HepG2 (cell line): ENCODE measurements at regions not wholly inside any gene's neighbourhood (a gene's known extent, or its start where the extent isn't known, plus 50 kb on each side); places are given as distances from the start of the nearest gene placed in this dataset.

Source experiments
- ATAC-seq: fragments of 200-7000 bp; cut with Tn5 transposase; 3 replicates; pipeline ENCODE4 v1.9.1; 2020; ENCODE audit warnings: mild to moderate bottlenecking, moderate library complexity
- BruUV-seq: library from RNA; stranded (reverse); fragments of 400-500 nt; replicated peaks from 2 replicates; lab custom pipeline; 2021; lab: Mats Ljungman, UMichigan
- CTCF ChIA-PET: fragments of 300-600 bp; formaldehyde crosslinking; extraction: SDS; loops from one replicate; lab custom pipeline; 2021; ENCODE audit warnings: low total read pairs, inconsistent platforms, low intra/inter-chr PET ratio; lab: Yijun Ruan, JAX
- POLR2A ChIA-PET: fragments of 350-600 bp; sonication (Branson Sonifier 250); formaldehyde crosslinking; loops from one replicate; lab custom pipeline; 2020; ENCODE audit warnings: antibody characterized with exemption, inconsistent platforms; lab: Yijun Ruan, JAX
- DNase-seq: peaks from one replicate; pipeline ENCODE4 v3.0.0-alpha.2; 2015; ENCODE audit warnings: low spot score
- FAIRE-seq: peaks from 3 replicates; lab custom pipeline; 2011; peaks lifted over from hg19 to GRCh38; lab: Jason Lieb, UNC
- H2AFZ ChIP-seq: one replicate; pipeline ENCODE4 v1.6.1; 2011; ENCODE audit warnings: low read length, inconsistent platforms
- H3K27ac ChIP-seq: fragments of 300-600 bp; 3 replicates; pipeline ENCODE4 v1.8.0; 2011; ENCODE audit warnings: mixed run types, mild to moderate bottlenecking, mixed read lengths, low read length, inconsistent platforms; ENCODE audit not compliant: insufficient read depth; ENCODE audit errors: extremely low read length
- H3K27me3 ChIP-seq, 2 experiments: fragments of 200-600 bp in 1 of 2; 2 replicates in 1 of 2; 3 replicates in 1 of 2; pipeline versions ENCODE4 v1.6.0 to v1.8.0; 2011; ENCODE audit warnings: low read length in 2 of 2, mild to moderate bottlenecking in 2 of 2, moderate library complexity in 2 of 2, inconsistent platforms in 1 of 2; ENCODE audit not compliant: insufficient read depth in 2 of 2, control insufficient read depth in 1 of 2
- H3K36me3 ChIP-seq, 2 experiments: fragments of 200-600 bp in 1 of 2; replicated peaks in 1 of 2; 2 replicates in 1 of 2; 3 replicates in 1 of 2; pipeline versions ENCODE4 v1.5.1 to v1.8.0; 2011; ENCODE audit warnings: low read length in 2 of 2, inconsistent platforms in 1 of 2; ENCODE audit not compliant: insufficient read depth in 2 of 2, control insufficient read depth in 1 of 2
- H3K4me1 ChIP-seq: 2 replicates; pipeline ENCODE4 v1.5.1; 2012; ENCODE audit warnings: low read length, inconsistent platforms; ENCODE audit not compliant: insufficient read depth
- H3K4me2 ChIP-seq: 2 replicates; pipeline ENCODE4 v1.6.0; 2011; ENCODE audit warnings: low read depth, low read length, inconsistent platforms
- H3K4me3 ChIP-seq, 3 experiments: fragments of 200-600 bp in 1 of 3; sonication (generic), shearing (Covaris generic) in 1 of 3; replicated peaks in 1 of 3; 2 replicates each; pipeline ENCODE4 v1.5.1; 2011 to 2016; ENCODE audit warnings: low read length in 3 of 3, inconsistent platforms in 2 of 3, low read depth in 2 of 3, mild to moderate bottlenecking in 2 of 3, control low read depth in 1 of 3, mixed read lengths in 1 of 3; ENCODE audit not compliant: insufficient read depth in 1 of 3
- H3K79me2 ChIP-seq: one replicate; pipeline ENCODE4 v1.6.1; 2011; ENCODE audit warnings: low read length, inconsistent platforms; ENCODE audit not compliant: insufficient read depth
- H3K9ac ChIP-seq: 2 replicates; pipeline ENCODE4 v1.6.0; 2011; ENCODE audit warnings: mild to moderate bottlenecking, low read depth, low read length, inconsistent platforms; ENCODE audit not compliant: insufficient read depth
- H3K9me3 ChIP-seq: 2 replicates; pipeline ENCODE4 v1.5.1; 2012; ENCODE audit warnings: mild to moderate bottlenecking, low read length
- H4K20me1 ChIP-seq: 2 replicates; pipeline ENCODE4 v1.6.0; 2011; ENCODE audit warnings: inconsistent platforms, mild to moderate bottlenecking, low read length, moderate library complexity; ENCODE audit not compliant: insufficient read depth
- ATF3 ChIP-seq: sonication (generic); formaldehyde crosslinking; IDR thresholded peaks from 2 replicates; pipeline ENCODE4 v1.4.0; 2020; ENCODE audit warnings: missing genetic modification reagents
- MAFK ChIP-seq, 2 experiments: IDR thresholded peaks in 1 of 2; conservative IDR thresholded peaks in 1 of 2; 2 replicates each; pipeline ENCODE4 v1.6.1; 2011; ENCODE audit warnings: improper control_type of control experiment in 2 of 2, low read length in 2 of 2
- NFE2L2 ChIP-seq: fragments of 150-350 bp; IDR thresholded peaks from 2 replicates; pipeline ENCODE4 v1.6.1; 2014; ENCODE audit warnings: low read length
- ZBTB3 ChIP-seq: sonication (generic); formaldehyde crosslinking; IDR thresholded peaks from 2 replicates; pipeline ENCODE4 v1.4.0; 2020; ENCODE audit warnings: low read depth, mild to moderate bottlenecking, moderate library complexity, missing genetic modification reagents, borderline replicate concordance
- ZHX2 ChIP-seq, 2 experiments: sonication (generic) in 1 of 2; formaldehyde crosslinking in 1 of 2; IDR thresholded peaks; 2 replicates each; pipeline versions ENCODE4 v1.6.1 to v1.9.0; 2014 to 2022; ENCODE audit warnings: antibody characterized with exemption in 1 of 2, borderline replicate concordance in 1 of 2, inconsistent platforms in 1 of 2, low read depth in 1 of 2, missing genetic modification reagents in 1 of 2
- WGBS: methylation state at CpG from one replicate; pipeline ENCODE4 v1.1.6; 2017; ENCODE audit warnings: low lambda C conversion rate; 5-methylcytosine and 5-hydroxymethylcytosine counted together
- in situ Hi-C: cut with HindIII; loops from 2 replicates; pipeline ENCODE4 v1.10.0; 2017; ENCODE audit warnings: low pct_unique_long_range_greater_than_20kb; ENCODE audit not compliant: extremely low pct_ligation_motif_present
- intact Hi-C: fragments of 100-400 bp; cut with micrococcal nuclease; formaldehyde crosslinking; loops from one replicate; pipeline ENCODE4 v1.10.0; 2022; ENCODE audit not compliant: unreplicated experiment

GRCh38 chr9:34884747-34885189, 73.3 kb upstream of the PHF24 start:
- FAIRE-seq (no peak), ATAC-seq (no peak), DNase-seq (no peak)
- in situ Hi-C loops (no loop called here), intact Hi-C loops (no loop called here)
- no peaks in the 10 kb centered on the region for H3K27me3 ChIP-seq
- ChIA-PET POLR2A (no interaction called here), CTCF (no interaction called here)
- no peak overlapping the region for H3K27ac ChIP-seq
- BruUV-seq, result no TSS peak
- no peak for TF ChIP-seq ZHX2 (IDR thresholded peaks at IDR 0.05; ENCODE audit: low read depth)
- no peak for TF ChIP-seq ZHX2 (CRISPR knock-in tag; IDR thresholded peaks at IDR 0.05; ENCODE audit: borderline replicate concordance)
- 0% methylated on average over 2 of the region's 2 CpGs for WGBS
- H3K36me3 ChIP-seq, result no peaks in the 10 kb centered on the region
- H2AFZ ChIP-seq, result no peak overlapping the region
- no peak overlapping the region for H3K9ac ChIP-seq
- H3K4me2 ChIP-seq, result no peak overlapping the region
- H3K9me3 ChIP-seq, result no peaks in the 10 kb centered on the region
- no peaks in the 10 kb centered on the region for H4K20me1 ChIP-seq
- H3K79me2 ChIP-seq, result no peaks in the 10 kb centered on the region
- no peak overlapping the region for H3K4me3 ChIP-seq
- H3K4me1 ChIP-seq, result no peaks in the 10 kb centered on the region

DNA sequence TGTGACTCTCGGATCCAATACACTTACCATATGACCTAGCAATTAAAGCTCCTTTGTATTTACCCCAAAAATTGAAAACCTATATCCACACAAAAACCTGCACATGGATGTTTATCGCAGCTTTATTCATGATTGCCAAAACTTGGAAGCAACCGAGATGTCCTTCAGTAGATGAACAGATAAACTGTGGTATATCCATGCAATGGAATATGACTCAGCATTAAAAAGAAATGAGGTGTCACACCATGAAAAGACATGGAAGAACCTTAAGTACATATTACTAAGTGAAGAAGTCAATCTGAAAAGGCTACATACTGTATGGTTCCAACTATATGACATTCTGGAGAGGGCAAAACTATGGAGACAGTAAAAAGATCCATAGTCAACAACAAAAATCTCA, 82.0 kb upstream of the PHF24 start:
- Histone ChIP-seq H3K79me2 (no peaks in the 10 kb centered on the region), H3K27me3 (0 out of 5 replicates have a peak, but pooled peaks cover 0 to 1% of the 10 kb centered on the region in 2 experiments), H4K20me1 (no peaks in the 10 kb centered on the region), H3K4me3 (no peak overlapping the region), H3K27ac (no peak overlapping the region), H3K9me3 (no peaks in the 10 kb centered on the region), H3K4me2 (no peak overlapping the region), H2AFZ (no peak overlapping the region), H3K36me3 (no peaks in the 10 kb centered on the region), H3K4me1 (no peaks in the 10 kb centered on the region), H3K9ac (no peak overlapping the region)
- TF ChIP-seq MAFK (conservative IDR thresholded peaks at IDR 0.05 in 1 of 2, IDR thresholded peaks at IDR 0.05 in 1 of 2; ENCODE audit: low read length in 2 of 2) (peak; percentile 31 to 56; a peak in 2 of 4 replicates), ZBTB3 (no peak), NFE2L2 (peak; percentile 75), ATF3 (CRISPR knock-in tag) (no peak)
- CTCF ChIA-PET, result no interaction called here
- intact Hi-C loops, result no loop called here
- no TSS peak for BruUV-seq
- in situ Hi-C loops, result no loop called here
- no peak for ATAC-seq
- no peak for FAIRE-seq
- WGBS, result 2% methylated on average over 3 of the region's 3 CpGs
- POLR2A ChIA-PET, result no interaction called here
- DNase-seq, result no peak
